OCI-LY1 (cell line): ENCODE measurements at regions not wholly inside any gene's neighbourhood (a gene's known extent, or its start where the extent isn't known, plus 50 kb on each side); places are given as distances from the start of the nearest gene placed in this dataset.

Experiments used
- CTCF ChIP-seq: fragments of 200-600 bp; sonication (generic), shearing (Covaris generic); IDR thresholded peaks from 2 replicates; pipeline ENCODE4 v1.5.1; 2017; ENCODE audit warnings: mild to moderate bottlenecking, antibody characterized with exemption, low read length, moderate library complexity, mixed read lengths
- EZH2 ChIP-seq: fragments of 200-600 bp; sonication (generic), shearing (Covaris generic); IDR thresholded peaks from 2 replicates; pipeline ENCODE4 v1.8.0; 2017; ENCODE audit warnings: borderline replicate concordance, mixed run types, mild to moderate bottlenecking, antibody characterized with exemption, low read length, moderate library complexity, mixed read lengths

- TF ChIP-seq CTCF, result no peak
- no peak for TF ChIP-seq EZH2
These were observed 169.9 kb upstream of the HAND2 start for GRCh38 chr4:173699841-173700475.
